ENCODE measurements at regions not wholly inside any gene's neighbourhood (a gene's known extent, or its start where the extent isn't known, plus 50 kb on each side); places are given as distances from the start of the nearest gene placed in this dataset.

DNA sequence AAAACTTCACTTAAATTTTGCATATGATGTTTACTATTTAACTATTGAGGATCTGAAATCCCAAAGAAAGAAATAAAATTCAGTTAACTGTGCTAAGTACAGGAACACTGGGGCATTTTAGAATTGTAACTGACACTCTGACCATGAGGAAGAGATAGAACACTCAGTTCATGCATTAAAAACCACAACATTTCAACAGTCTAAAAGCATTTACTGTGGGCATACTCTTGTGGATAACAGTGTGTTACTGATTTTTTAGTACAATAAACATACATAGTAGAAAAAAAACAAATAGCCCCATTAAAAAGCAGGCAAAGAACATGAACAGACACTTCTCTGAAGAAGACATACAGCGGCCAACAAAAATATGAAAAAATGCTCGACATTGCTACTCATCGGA, 1122.7 kb upstream of the PIK3C3 start:
- TF ChIP-seq, protein P1, sequence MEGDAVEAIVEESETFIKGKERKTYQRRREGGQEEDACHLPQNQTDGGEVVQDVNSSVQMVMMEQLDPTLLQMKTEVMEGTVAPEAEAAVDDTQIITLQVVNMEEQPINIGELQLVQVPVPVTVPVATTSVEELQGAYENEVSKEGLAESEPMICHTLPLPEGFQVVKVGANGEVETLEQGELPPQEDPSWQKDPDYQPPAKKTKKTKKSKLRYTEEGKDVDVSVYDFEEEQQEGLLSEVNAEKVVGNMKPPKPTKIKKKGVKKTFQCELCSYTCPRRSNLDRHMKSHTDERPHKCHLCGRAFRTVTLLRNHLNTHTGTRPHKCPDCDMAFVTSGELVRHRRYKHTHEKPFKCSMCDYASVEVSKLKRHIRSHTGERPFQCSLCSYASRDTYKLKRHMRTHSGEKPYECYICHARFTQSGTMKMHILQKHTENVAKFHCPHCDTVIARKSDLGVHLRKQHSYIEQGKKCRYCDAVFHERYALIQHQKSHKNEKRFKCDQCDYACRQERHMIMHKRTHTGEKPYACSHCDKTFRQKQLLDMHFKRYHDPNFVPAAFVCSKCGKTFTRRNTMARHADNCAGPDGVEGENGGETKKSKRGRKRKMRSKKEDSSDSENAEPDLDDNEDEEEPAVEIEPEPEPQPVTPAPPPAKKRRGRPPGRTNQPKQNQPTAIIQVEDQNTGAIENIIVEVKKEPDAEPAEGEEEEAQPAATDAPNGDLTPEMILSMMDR (IDR thresholded peaks at IDR 0.05), result no peak
- TF ChIP-seq POLR2A (IDR thresholded peaks at IDR 0.05), result no peak

All from testis (tissue), 2 donors.